Suprapubic skin (tissue), 4 donors: ENCODE measurements at regions not wholly inside any gene's neighbourhood (a gene's known extent, or its start where the extent isn't known, plus 50 kb on each side); places are given as distances from the start of the nearest gene placed in this dataset.
A peak's percentile ranks its signal among the peaks of the same experiment; 100 is the strongest.

Source experiments
- DNase-seq, 2 donors: peaks; one replicate each; pipeline ENCODE4 v3.0.0-alpha.2; 2019; ENCODE audit warnings: low spot score in 2 of 2
- H3K27ac ChIP-seq: fragments of 200-600 bp; sonication (generic); one replicate; pipeline ENCODE4 v1.5.1; 2019
- H3K27me3 ChIP-seq: fragments of 200-600 bp; sonication (generic); one replicate; pipeline ENCODE4 v1.5.1; 2019
- H3K36me3 ChIP-seq: fragments of 200-600 bp; sonication (generic); one replicate; pipeline ENCODE4 v1.5.1; 2019
- H3K4me1 ChIP-seq: fragments of 200-600 bp; sonication (generic); one replicate; pipeline ENCODE4 v1.5.1; 2019
- H3K4me3 ChIP-seq: fragments of 200-600 bp; sonication (generic); one replicate; pipeline ENCODE4 v1.5.1; 2019; ENCODE audit warnings: mild to moderate bottlenecking
- H3K9me3 ChIP-seq: fragments of 200-600 bp; sonication (generic); one replicate; pipeline ENCODE4 v1.5.1; 2019
- CTCF ChIP-seq, 2 donors: fragments of 200-600 bp in 1 of 2; fragments of 450-650 bp in 1 of 2; sonication (generic) in 1 of 2; IDR thresholded peaks; one replicate each; pipeline ENCODE4 v1.5.1; 2016 to 2019; ENCODE audit warnings: antibody characterized with exemption in 2 of 2, mild to moderate bottlenecking in 1 of 2, moderate library complexity in 1 of 2
- EP300 ChIP-seq: sonication (generic); formaldehyde crosslinking; IDR thresholded peaks from one replicate; pipeline ENCODE4 v1.6.1; 2017; ENCODE audit warnings: antibody characterized with exemption
- POLR2A ChIP-seq, 2 donors: fragments of 450-650 bp; IDR thresholded peaks; one replicate each; pipeline ENCODE4 v1.6.1; 2017; ENCODE audit warnings: antibody characterized with exemption in 2 of 2, mild to moderate bottlenecking in 2 of 2, moderate library complexity in 2 of 2
- POLR2AphosphoS5 ChIP-seq, 3 donors: sonication (generic); formaldehyde crosslinking; IDR thresholded peaks; one replicate each; pipeline ENCODE4 v1.6.1; 2017; ENCODE audit warnings: antibody characterized with exemption in 3 of 3
- WGBS: methylation state at CpG from one replicate; pipeline ENCODE4 v1.1.5; 2018; 5-methylcytosine and 5-hydroxymethylcytosine counted together

GRCh38 chr3:127408022-127408683, 120.3 kb upstream of the PRR20G start:
- H3K9me3 ChIP-seq: no peaks in the 10 kb centered on the region
- WGBS: 89% methylated on average over 15 of the region's 15 CpGs
- no peak overlapping the region for H3K27ac ChIP-seq
- TF ChIP-seq POLR2AphosphoS5 (IDR thresholded peaks at IDR 0.05) (no peak), POLR2A (IDR thresholded peaks at IDR 0.05) (no peak), CTCF (IDR thresholded peaks at IDR 0.05) (no peak), EP300 (no peak)
- DNase-seq: peak in 1 of 2 donors; percentile 60
- H3K27me3 ChIP-seq: peaks cover 19% of the 10 kb centered on the region
- H3K4me1 ChIP-seq: no peaks in the 10 kb centered on the region
- H3K36me3 ChIP-seq: no peaks in the 10 kb centered on the region
- no peak overlapping the region for H3K4me3 ChIP-seq

- no peaks in the 10 kb centered on the region for H3K36me3 ChIP-seq
- no peaks in the 10 kb centered on the region for H3K4me1 ChIP-seq
- DNase-seq: peak in 1 of 2 donors; percentile 65
- no peak overlapping the region for H3K4me3 ChIP-seq
- H3K27ac ChIP-seq: no peak overlapping the region
- TF ChIP-seq POLR2AphosphoS5 (IDR thresholded peaks at IDR 0.05) (no peak), CTCF (IDR thresholded peaks at IDR 0.05) (no peak), EP300 (no peak), POLR2A (IDR thresholded peaks at IDR 0.05) (no peak)
- no peaks in the 10 kb centered on the region for H3K9me3 ChIP-seq
- WGBS: 92% methylated on average over 13 of the region's 13 CpGs
- H3K27me3 ChIP-seq: peaks cover 15% of the 10 kb centered on the region
These were observed 119.4 kb upstream of the PRR20G start for GRCh38 chr3:127407026-127407939.

GRCh38 chr3:127406309-127407025, 118.6 kb upstream of the PRR20G start:
- TF ChIP-seq POLR2A (IDR thresholded peaks at IDR 0.05) (no peak), CTCF (IDR thresholded peaks at IDR 0.05) (no peak), POLR2AphosphoS5 (IDR thresholded peaks at IDR 0.05) (no peak)
- H3K27me3 ChIP-seq: peaks cover 15% of the 10 kb centered on the region
- no peaks in the 10 kb centered on the region for H3K9me3 ChIP-seq
- peak in 1 of 2 donors; percentile 44 for DNase-seq
- H3K27ac ChIP-seq: no peak overlapping the region
- WGBS: 78% methylated on average over 14 of the region's 14 CpGs
- H3K4me1 ChIP-seq: no peaks in the 10 kb centered on the region
- H3K36me3 ChIP-seq: no peaks in the 10 kb centered on the region
- H3K4me3 ChIP-seq: no peak overlapping the region

GRCh38 chr3:127405791-127406190, 117.9 kb upstream of the PRR20G start:
- Histone ChIP-seq H3K9me3 (no peaks in the 10 kb centered on the region), H3K27me3 (peaks cover 15% of the 10 kb centered on the region), H3K36me3 (no peaks in the 10 kb centered on the region), H3K4me1 (no peaks in the 10 kb centered on the region), H3K4me3 (no peak overlapping the region), H3K27ac (no peak overlapping the region)
- TF ChIP-seq EP300 (no peak), POLR2A (IDR thresholded peaks at IDR 0.05) (no peak), POLR2AphosphoS5 (IDR thresholded peaks at IDR 0.05) (no peak), CTCF (IDR thresholded peaks at IDR 0.05) (no peak)
- peak in 1 of 2 donors; percentile 54 for DNase-seq
- 80% methylated on average over 10 of the region's 10 CpGs for WGBS
